Stimulated activated CD4-positive, alpha-beta T cell treated with anti-CD3 and anti-CD28 coated beads, Interleukin-4, amount 100 ng/mL, for 24 hours (primary cell): ENCODE measurements at regions not wholly inside any gene's neighbourhood (a gene's known extent, or its start where the extent isn't known, plus 50 kb on each side); places are given as distances from the start of the nearest gene placed in this dataset.

ENCODE experiments used
- DNase-seq: peaks from one replicate; pipeline ENCODE4 v3.0.0-alpha.2; 2020

DNA sequence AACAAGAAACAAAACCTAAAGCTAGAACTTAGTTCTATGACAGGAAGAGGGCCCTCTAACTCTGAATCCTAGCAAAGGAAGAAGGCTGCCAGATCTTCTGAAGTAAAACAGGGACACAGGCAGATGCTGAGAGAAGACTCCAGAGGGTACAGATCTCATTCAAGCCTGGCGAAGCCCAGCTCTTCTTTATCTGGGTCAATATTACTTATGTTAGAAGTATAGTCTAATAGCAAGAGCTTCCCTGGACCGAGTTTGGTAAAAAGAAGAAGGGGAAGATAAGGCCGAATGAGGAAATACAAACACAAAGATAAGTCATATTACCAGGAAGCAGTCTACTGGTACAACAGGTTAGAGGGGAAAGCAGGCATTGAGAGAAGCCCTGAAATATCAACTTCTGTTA is 79.9 kb upstream of the CCDC91 start:
- no peak for DNase-seq

DNA sequence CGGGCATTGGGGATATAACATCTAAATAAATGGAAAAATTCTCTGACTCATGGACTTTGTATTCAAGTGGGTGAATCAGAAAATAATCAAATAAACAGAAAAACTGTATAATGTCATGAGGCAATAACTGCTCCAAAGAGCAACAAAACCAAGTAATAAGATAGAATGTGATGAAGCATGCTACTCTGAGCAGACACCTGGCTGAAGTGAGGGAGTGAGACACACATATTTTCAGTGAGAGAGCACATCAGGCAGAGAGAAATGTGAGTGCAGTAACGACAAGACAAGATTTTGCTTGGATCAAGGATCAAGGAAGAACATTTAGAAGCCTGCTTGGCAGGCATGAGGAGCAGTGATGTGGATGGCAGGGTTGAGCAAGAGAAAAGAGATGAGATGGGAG is 75.8 kb upstream of the CCDC91 start:
- no peak for DNase-seq

DNA sequence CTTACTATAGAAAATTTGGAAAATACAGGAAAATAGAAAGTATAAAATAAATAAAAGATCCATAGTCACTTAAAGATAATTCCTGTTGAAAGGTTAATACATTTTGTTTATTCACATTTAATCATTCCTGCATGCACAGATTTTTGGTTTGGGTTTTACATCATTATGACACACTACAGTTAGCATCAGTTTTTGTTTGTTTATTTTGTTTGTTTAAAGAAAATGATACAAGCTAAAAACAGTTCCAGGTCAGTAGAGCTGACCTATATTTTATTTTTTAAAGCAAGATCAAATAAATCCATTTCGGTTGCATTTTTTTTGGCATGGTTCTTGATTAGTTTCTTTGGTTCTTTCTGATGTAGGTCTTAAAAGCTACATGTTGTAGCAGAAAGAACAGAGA is 68.8 kb upstream of the CCDC91 start:
- DNase-seq = no peak

DNA sequence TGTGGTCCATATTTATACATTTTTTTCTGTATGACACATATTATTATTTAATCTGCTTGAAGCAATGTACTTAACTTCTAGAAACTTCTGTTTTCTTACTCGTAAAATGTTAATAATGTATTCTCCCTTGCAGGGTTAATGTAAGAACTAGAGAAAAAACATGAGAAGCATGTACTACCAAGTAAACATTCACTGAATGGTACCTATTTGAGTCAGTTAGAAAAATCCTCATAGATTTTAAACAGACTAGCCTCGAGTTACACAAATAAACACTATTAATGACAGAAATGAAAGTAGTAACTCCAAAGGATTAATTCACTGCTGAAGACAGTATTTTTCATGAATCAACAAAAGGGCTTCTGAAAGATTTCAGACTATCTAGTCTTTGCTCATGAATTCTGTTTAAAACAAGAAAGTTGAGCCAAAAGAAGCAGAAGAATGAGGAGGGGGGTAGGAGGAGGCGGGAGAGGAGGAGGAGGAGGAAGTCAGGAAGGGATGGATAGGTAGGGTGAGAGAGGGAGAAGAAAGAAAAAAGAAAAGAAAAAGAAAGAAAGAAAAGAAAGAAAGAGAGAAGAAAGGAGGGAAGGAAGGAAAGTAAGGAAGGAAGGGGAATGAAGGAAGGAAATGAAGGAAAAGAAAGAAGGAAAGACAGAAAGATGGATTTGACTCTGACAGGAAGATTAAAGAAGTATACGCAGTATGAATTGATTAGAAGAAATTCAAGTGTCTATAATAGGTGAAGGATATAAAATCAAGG is 68.2 kb upstream of the CCDC91 start:
- DNase-seq = no peak

DNA sequence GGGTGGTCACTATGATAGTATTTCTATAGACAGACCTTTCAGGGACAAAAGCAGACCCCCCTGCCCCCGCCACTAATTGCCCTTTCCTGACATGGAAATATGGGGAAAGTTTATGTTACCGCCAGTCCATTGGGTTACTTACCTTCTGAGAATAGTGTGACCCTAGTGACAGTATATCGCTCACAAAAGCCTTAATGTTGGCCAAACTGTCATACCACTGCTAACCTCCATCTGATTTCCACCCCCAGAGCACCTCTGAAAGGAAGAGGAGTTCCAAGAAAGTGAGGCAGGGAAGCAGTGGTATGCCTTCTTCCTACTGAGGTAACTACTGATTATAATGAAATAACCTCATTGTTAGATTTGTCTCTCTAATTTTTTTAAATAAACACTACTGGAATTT is 67.5 kb upstream of the CCDC91 start:
- DNase-seq = no peak

DNA sequence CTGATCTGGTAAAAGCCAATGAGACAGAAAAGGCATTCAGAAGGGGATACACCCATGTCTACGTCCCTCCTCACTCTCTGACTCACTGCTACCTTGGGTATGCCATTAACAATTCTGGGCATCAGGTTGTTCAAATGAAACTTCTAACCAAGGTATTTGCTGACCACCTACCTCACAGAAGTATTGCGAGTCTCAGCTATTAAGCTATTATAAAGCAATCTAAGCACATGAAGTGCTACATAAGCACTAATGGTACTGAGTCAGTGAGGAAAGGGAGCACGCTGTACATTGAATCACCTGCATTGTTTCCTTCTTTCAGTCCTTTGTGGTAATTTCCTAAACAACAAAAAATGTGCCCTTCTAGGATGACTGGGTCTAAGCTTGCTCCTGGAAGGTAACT is 62.8 kb upstream of the CCDC91 start:
- DNase-seq = no peak

DNA sequence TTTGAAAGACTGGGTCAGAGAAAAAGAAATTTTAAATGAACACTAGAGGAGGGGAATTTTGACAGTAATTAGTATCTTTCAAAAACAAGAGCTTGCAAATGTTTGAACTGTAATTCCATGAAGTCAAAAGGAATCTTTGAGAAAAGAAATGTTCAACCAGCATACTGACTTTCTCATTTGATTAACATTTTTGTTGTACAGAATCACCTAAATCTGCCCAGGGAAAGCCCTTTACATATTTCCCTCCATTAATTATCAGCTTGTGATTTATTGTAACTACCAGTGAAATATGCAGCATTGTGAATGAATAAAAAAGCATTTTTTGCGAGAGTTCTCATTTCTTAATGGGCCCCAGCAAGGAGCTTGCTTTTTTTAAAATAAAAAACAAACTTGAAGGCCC is 61.2 kb upstream of the CCDC91 start:
- DNase-seq = no peak

DNA sequence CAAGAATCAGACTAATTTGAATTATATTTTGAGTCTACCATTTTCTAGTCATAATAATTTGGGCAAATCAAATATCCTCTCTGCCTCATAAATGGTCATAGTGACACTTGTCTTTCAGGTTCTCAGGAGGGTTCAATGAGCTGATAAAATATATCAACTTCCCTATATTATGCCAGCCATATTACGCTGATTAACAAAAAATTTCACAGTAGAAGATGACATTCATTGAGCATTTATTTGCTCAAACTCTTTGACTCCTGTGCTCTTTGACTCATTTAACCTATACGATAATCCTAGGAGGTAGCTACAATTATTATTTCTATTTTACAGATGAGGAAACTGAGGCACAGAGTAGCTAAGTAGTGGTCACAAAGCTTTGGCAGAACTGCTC is 60.0 kb upstream of the CCDC91 start:
- DNase-seq = no peak

DNA sequence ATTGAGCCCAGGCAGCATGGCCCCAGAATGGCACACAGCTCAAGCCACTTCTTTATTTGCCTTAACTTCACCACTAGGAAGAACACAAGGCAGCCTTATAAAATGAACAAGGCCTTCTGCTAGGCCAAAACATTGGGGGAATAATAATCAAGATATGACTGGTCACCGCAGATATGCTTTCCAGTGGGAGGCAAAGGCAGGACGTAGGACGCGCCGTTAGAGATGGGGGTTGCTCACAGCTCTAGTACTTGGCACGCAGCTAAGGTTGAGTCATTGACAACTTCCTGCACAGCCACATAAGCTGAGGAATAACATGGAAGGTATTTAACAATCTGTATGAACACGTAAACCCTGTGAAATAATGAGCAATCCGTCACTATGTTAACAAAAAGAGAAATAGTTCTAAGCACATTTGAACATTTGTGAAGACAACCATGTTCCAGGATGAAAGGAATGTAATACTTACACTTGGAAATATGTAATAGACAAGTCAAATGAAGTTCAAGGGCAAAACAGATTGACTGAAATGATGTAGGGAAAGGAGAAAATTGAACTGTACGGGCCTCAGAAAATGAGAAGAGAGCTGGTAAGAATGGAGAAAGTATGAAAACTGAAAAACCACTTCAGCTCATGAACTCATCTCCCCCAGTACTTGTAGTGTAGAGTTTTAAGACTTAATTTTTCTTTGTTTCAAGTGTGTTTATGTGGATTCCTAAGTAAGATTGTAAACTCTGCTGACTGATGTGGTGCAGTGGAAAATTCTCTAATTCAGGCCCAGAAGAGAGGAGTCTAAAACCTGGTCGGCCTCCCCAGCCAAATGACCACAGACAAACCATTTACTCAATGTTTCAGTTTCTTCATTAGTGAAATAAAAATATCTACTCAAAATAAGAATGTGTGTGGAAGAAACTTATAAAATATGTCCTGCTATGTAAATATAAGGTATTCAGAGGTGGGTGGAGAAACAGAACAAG is 59.3 kb upstream of the CCDC91 start:
- DNase-seq = peak; percentile 11

DNA sequence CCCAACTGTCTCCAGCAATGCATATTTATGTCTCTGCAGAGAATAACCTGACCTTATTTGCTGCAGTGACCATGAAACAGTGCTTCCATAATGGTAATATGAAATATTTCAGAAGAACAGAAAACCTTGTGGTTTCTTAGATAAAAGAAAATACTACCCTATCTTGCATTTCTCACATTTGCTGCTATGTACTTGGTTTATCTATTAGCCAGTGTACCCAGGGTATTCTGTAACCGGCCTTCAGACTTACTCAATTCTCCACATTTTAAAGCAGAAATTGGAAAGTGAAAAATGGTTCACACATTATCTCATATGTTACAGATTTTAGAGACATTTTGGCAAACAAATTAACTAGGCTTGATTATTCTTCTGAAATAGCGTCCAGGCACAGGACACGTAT is 57.9 kb upstream of the CCDC91 start:
- DNase-seq = no peak

DNA sequence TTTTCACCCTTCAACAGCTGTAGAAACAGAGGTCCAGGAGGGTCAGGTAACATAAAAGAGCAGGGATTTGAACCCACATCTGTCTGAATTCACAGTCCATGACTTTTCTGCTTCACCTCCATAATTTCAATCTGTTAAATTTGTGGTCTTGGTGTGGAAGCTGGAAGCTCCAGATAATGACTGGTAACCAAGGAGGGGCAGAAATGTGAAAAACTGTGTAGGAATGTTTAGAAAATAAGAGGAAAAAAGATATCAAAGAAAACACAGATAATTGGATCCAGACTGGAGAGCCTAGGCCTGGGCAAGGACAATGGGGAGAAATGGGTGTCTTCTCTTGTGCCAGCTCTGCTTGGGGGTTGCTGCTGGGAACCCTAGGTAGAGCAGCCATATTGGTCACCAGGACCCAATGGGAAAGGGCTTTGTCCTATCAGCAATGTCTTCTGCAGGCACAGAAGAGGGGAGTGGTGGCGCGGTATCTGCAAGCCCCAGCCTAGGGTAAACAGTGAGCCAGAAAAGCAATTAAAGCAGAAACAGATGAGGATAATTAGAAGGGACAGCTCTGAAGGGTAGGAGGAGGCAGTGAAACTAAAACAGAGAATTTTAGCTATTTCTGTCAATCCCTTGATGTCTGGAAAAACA is 54.3 kb upstream of the CCDC91 start:
- no peak for DNase-seq

DNA sequence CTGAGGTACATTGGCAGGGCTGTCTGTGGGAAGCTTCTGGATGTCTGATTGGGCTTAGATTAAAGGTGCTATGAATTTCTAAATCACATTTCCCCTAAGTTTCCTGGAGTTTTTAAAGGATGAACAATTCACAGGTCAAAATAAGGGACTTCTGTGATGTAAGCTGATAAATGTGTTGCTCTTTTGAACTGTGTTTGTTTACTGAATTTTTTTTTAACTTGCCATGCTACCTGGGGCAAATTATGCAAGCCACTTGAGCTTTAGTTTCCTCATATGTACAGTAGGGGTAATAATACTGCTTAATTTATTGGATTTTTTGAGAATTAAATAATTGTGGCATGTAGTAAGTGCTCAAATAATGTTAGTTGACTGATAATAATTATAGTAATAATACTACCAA is 52.8 kb upstream of the CCDC91 start:
- DNase-seq = no peak

DNA sequence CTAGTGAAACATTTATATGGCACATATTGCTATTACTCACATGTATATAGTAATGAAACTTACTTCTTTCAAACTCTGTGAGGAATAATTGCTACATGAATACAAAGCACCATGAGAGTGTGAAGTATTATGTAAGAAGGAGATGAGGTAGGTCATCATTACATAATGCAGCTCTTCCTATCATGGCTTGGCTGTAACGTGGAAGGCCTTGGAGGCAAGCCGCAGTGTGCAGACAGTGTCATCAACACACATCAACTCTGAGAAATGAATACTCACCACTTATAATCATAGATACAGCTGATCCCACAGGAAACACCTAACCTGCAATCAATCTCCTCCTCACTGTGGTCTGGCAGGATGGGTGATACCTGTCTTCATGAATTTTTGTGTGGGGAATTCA is 49.9 kb upstream of the CCDC91 start:
- no peak for DNase-seq
